ENCODE measurements at regions not wholly inside any gene's neighbourhood (a gene's known extent, or its start where the extent isn't known, plus 50 kb on each side); places are given as distances from the start of the nearest gene placed in this dataset.
"Not testable (repeated sequence)": the region's sequence is repeated elsewhere in the genome, so short reads cannot be mapped to it uniquely, and the experiment has no call there.

GRCh38 chr13:59415498-59415897 lies 748.2 kb downstream of the DIAPH3 start:
- no peak for DNase-seq (ENCODE audit: low read depth)

DNA sequence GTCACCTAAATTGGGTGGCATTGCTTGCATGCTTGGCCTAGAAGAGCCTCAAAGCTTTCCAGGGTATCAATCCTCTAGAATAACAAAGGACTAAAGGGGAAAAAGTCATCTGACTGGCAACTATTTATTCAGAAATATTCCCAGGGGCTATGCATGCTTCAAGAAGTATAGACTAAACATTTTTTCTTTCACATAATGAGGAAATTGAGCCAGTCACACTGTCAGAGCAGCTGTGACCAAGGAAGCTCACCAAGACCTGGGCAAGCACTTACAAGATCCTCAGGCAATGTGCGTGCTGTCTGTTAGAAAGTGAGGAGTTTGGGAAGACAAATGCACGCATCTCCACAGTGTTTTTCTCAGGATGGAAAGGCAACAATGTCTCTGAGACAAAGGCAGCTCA lies 747.2 kb downstream of the DIAPH3 start:
- no peak for DNase-seq (ENCODE audit: low read depth)

GRCh38 chr13:59422646-59423045 lies 741.1 kb downstream of the DIAPH3 start:
- no peak for DNase-seq (ENCODE audit: low read depth)

DNA sequence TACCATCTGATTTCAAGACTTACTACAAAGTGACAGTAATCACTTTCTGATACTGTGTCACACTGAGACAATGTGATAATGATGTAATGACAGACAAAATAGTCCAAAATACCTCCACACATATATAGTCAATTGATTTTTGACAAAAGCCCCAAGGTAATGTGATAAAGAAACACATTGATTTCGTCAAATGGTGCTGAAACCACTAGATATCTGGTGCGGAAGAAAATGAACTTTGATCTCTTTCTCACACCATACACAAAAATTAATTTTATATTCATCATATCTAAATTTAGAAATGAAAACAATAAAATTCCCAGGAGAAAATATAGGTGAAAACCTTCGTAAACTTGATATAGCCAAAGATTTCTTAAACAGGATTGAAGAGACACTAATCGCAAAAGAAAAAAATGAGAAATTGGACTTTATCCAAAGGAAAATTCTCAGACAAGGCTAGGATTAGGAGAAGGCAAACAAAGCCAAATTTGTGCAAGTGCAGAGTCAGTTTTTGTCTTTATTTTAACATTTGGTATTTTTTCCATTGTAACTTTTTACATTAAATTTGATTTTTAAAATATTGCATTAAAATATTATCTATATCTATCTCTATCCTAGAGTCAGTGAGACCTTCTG lies 739.9 kb downstream of the DIAPH3 start:
- DNase-seq (ENCODE audit: low read depth), result no peak

DNA sequence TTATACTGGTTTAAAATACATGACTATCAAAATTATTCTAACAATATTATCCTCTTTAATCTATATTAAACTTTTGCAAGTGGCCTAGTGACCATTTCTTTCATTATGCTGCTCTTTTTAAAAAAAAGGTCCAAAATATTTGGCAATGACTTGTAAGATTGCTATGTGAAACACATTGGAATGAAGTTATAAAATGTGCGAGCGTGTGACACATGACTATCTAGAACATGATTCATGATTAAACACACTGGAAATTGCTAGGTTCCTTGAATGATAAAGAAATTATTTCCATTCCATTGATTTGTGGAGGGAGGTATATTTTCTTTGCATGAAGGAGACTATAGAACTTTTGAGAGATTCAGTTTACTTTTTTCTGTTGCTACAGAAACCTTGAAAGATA lies 739.1 kb downstream of the DIAPH3 start:
- no peak for DNase-seq (ENCODE audit: low read depth)

GRCh38 chr13:59425211-59425741 lies 738.5 kb downstream of the DIAPH3 start:
- no peak for DNase-seq (ENCODE audit: low read depth)

DNA sequence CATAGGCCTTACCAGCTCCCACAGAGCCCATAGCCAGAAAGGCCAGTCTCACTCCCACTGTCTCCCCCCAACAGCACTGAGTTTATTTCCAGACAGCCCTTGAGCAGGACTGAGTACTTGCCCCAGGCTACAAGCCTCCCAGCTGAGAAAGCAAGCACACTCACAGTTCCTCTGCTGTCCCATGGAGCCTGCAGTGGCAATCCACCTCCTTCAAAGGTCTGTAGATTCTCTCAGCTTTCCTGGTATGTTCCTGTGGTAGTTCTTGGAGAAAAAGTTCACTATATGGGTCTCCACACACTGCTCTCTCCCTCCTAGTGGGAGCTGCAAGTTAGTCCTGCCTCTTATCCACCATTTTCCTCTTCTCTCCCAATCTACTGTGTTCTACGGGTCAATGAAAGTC lies 728.7 kb downstream of the DIAPH3 start:
- DNase-seq (ENCODE audit: low read depth), result no peak

DNA sequence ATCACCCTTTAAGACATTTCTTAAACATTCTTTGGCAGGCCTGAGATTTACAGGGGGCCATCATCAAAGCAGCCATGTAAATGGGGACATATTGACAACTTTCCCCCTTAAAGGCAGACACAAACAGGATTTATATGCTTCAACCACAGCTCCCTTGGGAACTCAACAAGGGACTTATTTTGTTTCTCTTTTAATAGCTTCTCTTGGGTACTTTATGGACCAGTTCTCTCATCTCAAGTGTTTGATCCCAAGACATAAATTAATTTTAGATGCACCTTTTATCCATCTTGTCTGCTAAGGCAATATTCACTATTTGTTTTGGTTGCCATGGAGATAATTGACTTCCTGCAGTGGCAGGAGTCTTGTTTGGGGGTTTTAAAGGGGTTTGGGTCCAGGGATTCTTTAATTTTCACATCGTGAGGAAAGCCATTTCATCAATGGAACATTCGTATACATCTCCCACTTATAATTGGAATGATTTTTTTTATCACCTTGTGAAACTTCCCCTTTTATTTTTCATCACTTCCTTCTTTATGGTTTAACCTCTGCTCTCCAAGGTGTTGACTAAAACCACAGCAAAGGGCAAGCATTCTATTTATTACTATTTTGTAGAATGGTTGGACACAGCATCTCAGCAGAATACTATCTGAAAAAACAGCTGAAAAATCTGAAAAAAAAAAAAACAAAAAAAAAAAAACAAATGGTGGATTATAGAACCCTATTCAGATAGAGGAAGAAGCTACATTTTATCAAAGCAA lies 726.0 kb downstream of the DIAPH3 start:
- no peak for DNase-seq (ENCODE audit: low read depth)

GRCh38 chr13:59439776-59440428 lies 723.8 kb downstream of the DIAPH3 start:
- no peak for DNase-seq (ENCODE audit: low read depth)

DNA sequence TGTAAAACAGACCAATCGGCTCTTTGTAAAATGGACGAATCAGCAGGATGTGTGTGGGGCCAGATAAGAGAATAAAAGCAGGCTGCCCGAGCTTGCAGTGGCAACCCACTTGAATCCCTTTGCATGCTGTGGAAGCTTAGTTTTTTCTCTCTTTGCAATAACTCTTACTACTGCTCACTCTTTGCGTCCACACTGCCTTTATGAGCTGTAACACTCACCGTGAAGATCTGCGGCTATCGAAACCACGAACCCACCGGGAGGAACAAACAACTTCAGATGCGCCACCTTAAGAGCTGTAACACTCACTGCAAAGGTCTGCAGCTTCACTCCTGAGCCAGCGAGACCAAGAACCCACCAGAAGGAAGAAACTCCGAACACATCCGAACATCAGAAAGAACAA lies 722.7 kb downstream of the DIAPH3 start:
- DNase-seq (ENCODE audit: low read depth), result not testable (repeated sequence)

DNA sequence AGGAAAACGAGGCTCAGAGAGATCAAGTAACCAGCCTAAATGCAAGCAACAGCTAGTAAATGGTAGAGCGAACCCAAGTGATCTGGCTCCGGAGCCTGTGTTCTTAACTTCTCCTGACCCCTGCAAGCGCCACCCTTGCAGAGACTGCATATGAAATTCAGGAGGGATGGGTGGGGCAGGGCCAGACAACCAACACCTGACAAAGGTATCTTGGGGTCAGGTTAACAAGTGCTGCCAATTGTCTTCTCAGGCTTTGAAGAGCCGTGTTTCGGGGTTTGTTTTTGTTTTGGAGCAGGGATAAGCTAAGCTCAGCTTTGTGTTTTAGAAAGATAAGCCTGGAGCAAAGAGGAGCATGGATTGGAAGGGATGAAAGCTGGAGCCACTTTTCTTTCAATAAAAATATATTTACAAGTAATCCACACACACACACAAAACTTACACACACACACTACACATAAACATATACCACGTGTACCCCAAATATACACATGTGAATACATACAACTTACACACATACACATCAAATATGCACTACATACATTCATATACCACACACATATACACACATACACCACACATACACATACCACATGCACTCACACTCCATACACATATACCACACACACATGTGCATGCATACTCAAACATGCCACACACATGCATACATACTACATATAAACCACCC lies 722.0 kb downstream of the DIAPH3 start:
- no peak for DNase-seq (ENCODE audit: low read depth)

DNA sequence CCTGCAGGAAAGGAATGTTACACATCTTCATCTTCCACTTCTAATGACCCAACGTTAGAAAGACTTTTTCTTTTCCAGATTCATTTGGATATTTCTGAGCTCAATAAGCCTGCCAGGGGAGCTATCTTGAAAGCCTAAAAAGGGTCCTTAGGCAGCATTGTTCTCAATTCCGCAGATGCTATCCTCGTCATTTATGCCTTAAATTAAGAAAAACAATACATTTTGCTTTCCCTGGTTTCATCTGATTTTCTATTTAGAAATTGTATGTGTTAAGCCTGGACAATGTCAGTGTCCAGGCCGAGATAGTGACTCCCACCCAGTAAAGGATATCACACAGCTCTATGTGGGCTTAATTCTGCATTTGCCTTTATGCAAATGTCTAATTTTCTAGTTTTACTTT lies 721.3 kb downstream of the DIAPH3 start:
- no peak for DNase-seq (ENCODE audit: low read depth)

- no peak for DNase-seq (ENCODE audit: low read depth)
Measured at GRCh38 chr13:59442944-59443486, 720.7 kb downstream of the DIAPH3 start.

- no peak for DNase-seq (ENCODE audit: low read depth)
Measured at GRCh38 chr13:59444210-59444857, 719.4 kb downstream of the DIAPH3 start.

GRCh38 chr13:59445812-59446211 lies 717.9 kb downstream of the DIAPH3 start:
- DNase-seq (ENCODE audit: low read depth), result no peak

- no peak for DNase-seq (ENCODE audit: low read depth)
Measured at GRCh38 chr13:59446391-59446790, 717.3 kb downstream of the DIAPH3 start.

DNA sequence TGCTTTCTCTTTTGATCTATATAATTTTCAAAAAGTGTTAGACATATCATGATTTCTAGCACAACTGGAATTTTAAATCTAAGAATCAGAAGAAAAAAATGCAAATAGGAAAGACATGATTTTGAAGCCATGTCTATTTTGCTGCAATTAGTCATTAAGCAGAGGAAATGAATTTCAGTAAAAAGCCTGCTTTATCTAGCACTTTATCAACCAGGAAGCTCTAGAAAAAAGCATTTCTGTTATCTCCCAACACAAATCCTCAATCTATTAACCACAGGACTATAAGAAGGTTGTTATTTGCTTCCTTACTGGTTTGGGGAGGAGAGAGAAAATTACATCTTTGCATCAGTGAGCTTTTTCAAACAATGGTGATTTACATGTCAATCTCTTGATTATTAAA lies 716.7 kb downstream of the DIAPH3 start:
- no peak for DNase-seq (ENCODE audit: low read depth)

- no peak for DNase-seq (ENCODE audit: low read depth)
Measured at GRCh38 chr13:59447846-59448620, 715.7 kb downstream of the DIAPH3 start.

- no peak for DNase-seq (ENCODE audit: low read depth)
Measured at GRCh38 chr13:59449750-59450149, 714.0 kb downstream of the DIAPH3 start.

DNA sequence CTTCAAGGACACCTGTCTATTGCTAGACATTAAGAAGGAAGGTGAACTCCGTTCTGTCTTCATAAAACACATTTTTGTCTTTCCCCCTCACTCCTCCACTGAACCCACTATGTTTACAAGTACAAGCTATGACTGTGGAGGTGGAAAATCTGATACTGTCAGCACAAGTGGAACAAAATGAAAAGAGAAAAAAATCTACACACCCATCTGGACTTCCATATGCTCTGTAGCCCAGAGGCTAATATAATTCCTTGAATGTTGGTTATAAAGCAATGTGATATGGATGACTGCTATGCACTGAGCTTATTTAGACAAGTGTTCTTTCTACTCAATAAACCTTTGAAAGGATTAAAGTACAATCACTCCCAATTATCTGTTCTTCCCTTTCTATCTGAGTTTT lies 713.5 kb downstream of the DIAPH3 start:
- DNase-seq (ENCODE audit: low read depth), result no peak

DNA sequence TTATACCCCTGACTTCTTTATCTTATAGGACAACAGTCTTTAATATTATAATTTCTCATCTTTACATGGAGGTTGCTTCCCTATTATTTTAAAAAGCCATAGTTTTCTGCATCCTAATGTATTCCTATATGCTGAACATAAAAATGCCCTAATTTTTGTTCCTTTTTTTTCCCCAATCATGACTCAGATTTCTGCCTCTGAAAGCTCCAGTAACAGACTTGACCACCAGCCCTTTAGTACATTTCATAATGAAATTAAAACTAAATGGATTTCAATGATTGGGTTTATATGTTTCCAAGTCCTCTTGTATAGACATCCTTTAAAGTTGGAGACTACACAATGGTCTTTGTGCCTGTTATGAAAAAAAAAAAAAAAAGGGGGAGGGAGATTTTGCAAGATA lies 712.5 kb downstream of the DIAPH3 start:
- no peak for DNase-seq (ENCODE audit: low read depth)

All from stimulated activated CD4-positive, alpha-beta T cell treated with anti-CD3 and anti-CD28 coated beads, Interleukin-2, amount 100 ng/mL, for 4 hours (primary cell).